CD14-positive monocyte (primary cell): ENCODE measurements at regions not wholly inside any gene's neighbourhood (a gene's known extent, or its start where the extent isn't known, plus 50 kb on each side); places are given as distances from the start of the nearest gene placed in this dataset.

Source experiments
- DNase-seq, 3 donors: peaks; one replicate each; pipeline ENCODE4 v3.0.0-alpha.2; 2011 to 2022
- H2AFZ ChIP-seq: 2 replicates; pipeline ENCODE4 v1.6.0; 2012; ENCODE audit warnings: mild to moderate bottlenecking, low read depth, low read length, inconsistent platforms; ENCODE audit not compliant: insufficient read depth, poor library complexity, severe bottlenecking
- H3K27ac ChIP-seq, 2 donors: 1 replicate in 1 of 2; 2 replicates in 1 of 2; pipeline ENCODE4 v1.5.1; 2012 to 2013; ENCODE audit warnings: low read length in 2 of 2, control low read depth in 1 of 2, inconsistent platforms in 1 of 2, low read depth in 1 of 2, mild to moderate bottlenecking in 1 of 2
- H3K27me3 ChIP-seq, 2 donors: one replicate each; pipeline versions ENCODE4 v1.6.0 to v1.6.1; 2011 to 2013; ENCODE audit warnings: low read length in 2 of 2; ENCODE audit not compliant: control insufficient read depth in 2 of 2, insufficient read depth in 2 of 2
- H3K36me3 ChIP-seq, 2 donors: replicated peaks in 1 of 2; 1 replicate in 1 of 2; 2 replicates in 1 of 2; pipeline versions ENCODE4 v1.5.1 to v1.6.1; 2012 to 2013; ENCODE audit warnings: low read length in 2 of 2, control low read depth in 1 of 2, inconsistent platforms in 1 of 2, mild to moderate bottlenecking in 1 of 2; ENCODE audit not compliant: insufficient read depth in 2 of 2, control insufficient read depth in 1 of 2
- H3K4me1 ChIP-seq, 2 donors: 1 replicate in 1 of 2; 2 replicates in 1 of 2; pipeline versions ENCODE4 v1.5.1 to v1.6.1; 2012 to 2013; ENCODE audit warnings: low read length in 2 of 2, control low read depth in 1 of 2, inconsistent platforms in 1 of 2, mild to moderate bottlenecking in 1 of 2, moderate library complexity in 1 of 2; ENCODE audit not compliant: insufficient read depth in 2 of 2, control insufficient read depth in 1 of 2
- H3K4me2 ChIP-seq: replicated peaks from 2 replicates; pipeline ENCODE3; 2012; ENCODE audit warnings: low read length, moderate library complexity, mild to moderate bottlenecking; ENCODE audit not compliant: poor library complexity, severe bottlenecking; ENCODE audit errors: extremely low read depth
- H3K4me3 ChIP-seq, 3 experiments: fragments of 200-600 bp in 1 of 3; sonication (generic) in 1 of 3; replicated peaks in 1 of 3; 1 replicate in 2 of 3; 2 replicates in 1 of 3; pipeline ENCODE4 v1.5.1; 2011 to 2013; ENCODE audit warnings: low read length in 3 of 3, mild to moderate bottlenecking in 3 of 3, control low read depth in 2 of 3, low read depth in 2 of 3, inconsistent platforms in 1 of 3, moderate library complexity in 1 of 3
- H3K79me2 ChIP-seq: 2 replicates; pipeline ENCODE4 v1.6.0; 2012; ENCODE audit warnings: mild to moderate bottlenecking, control low read depth, inconsistent platforms, low read length, moderate library complexity; ENCODE audit not compliant: insufficient read depth
- H3K9ac ChIP-seq: 2 replicates; pipeline ENCODE4 v1.6.0; 2017; ENCODE audit warnings: low read length, mild to moderate bottlenecking; ENCODE audit not compliant: insufficient read depth, poor library complexity, severe bottlenecking
- H3K9me3 ChIP-seq, 2 donors: replicated peaks in 1 of 2; 1 replicate in 1 of 2; 2 replicates in 1 of 2; pipeline versions ENCODE4 v1.5.1 to v1.6.1; 2012 to 2013; ENCODE audit warnings: low read length in 2 of 2, control low read depth in 1 of 2; ENCODE audit not compliant: control insufficient read depth in 1 of 2, insufficient read depth in 1 of 2
- H4K20me1 ChIP-seq: 2 replicates; pipeline ENCODE4 v1.6.0; 2012; ENCODE audit warnings: mild to moderate bottlenecking, low read length, control low read depth, moderate library complexity; ENCODE audit not compliant: insufficient read depth
- H3K27ac Mint-ChIP-seq, 7 donors: one replicate each; pipeline ENCODE4 v1.8.0; 2020; ENCODE audit warnings: mild to moderate bottlenecking in 7 of 7, mixed read lengths in 7 of 7, moderate library complexity in 6 of 7, inconsistent platforms in 2 of 7
- H3K27me3 Mint-ChIP-seq, 3 donors: one replicate each; pipeline ENCODE4 v1.8.0; 2021 to 2022; ENCODE audit warnings: low read depth in 3 of 3, mild to moderate bottlenecking in 3 of 3, mixed read lengths in 3 of 3, moderate library complexity in 3 of 3, inconsistent platforms in 1 of 3
- H3K36me3 Mint-ChIP-seq, 2 donors: one replicate each; pipeline ENCODE4 v1.8.0; 2020; ENCODE audit warnings: mixed read lengths in 2 of 2, inconsistent platforms in 1 of 2, mild to moderate bottlenecking in 1 of 2
- H3K4me1 Mint-ChIP-seq: one replicate; pipeline ENCODE4 v1.8.0; 2020; ENCODE audit warnings: mild to moderate bottlenecking, mixed read lengths
- H3K4me3 Mint-ChIP-seq, 2 donors: one replicate each; pipeline ENCODE4 v1.8.0; 2020; ENCODE audit warnings: mild to moderate bottlenecking in 2 of 2, mixed read lengths in 2 of 2, moderate library complexity in 1 of 2
- H3K9me3 Mint-ChIP-seq, 7 donors: one replicate each; pipeline ENCODE4 v1.8.0; 2020 to 2022; ENCODE audit warnings: mixed read lengths in 7 of 7, mild to moderate bottlenecking in 6 of 7, moderate library complexity in 6 of 7, inconsistent platforms in 2 of 7
- WGBS: methylation state at CpG from one replicate; pipeline ENCODE4 v1.1.5; 2013; ENCODE audit warnings: missing lambda C conversion rate; ENCODE audit not compliant: insufficient coverage; 5-methylcytosine and 5-hydroxymethylcytosine counted together
- intact Hi-C, 2 donors: fragments of 100-400 bp; cut with micrococcal nuclease; formaldehyde crosslinking; loops; one replicate each; pipeline versions ENCODE4 v1.15.0 to v1.15.1; 2023
- TF ChIP-seq, protein P1 (sequence below): fragments of 200-600 bp; IDR thresholded peaks from one replicate; pipeline ENCODE4 v1.8.0; 2022; ENCODE audit warnings: antibody characterized with exemption, mild to moderate bottlenecking

GRCh38 chr12:130251236-130251780 is 86.4 kb upstream of the PIWIL1 start:
- no peaks in the 10 kb centered on the region for H3K79me2 ChIP-seq
- intact Hi-C loops, result no loop called here
- H3K4me2 ChIP-seq, result no peak overlapping the region
- H3K27ac ChIP-seq, result no peak overlapping the region
- peaks cover 1 to 10% (median 5%) of the 10 kb centered on the region in 7 donors for H3K9me3 Mint-ChIP-seq
- no peak for DNase-seq
- peaks cover 0 to 5% (median 0%) of the 10 kb centered on the region in 3 donors for H3K27me3 Mint-ChIP-seq
- TF ChIP-seq, protein P1, sequence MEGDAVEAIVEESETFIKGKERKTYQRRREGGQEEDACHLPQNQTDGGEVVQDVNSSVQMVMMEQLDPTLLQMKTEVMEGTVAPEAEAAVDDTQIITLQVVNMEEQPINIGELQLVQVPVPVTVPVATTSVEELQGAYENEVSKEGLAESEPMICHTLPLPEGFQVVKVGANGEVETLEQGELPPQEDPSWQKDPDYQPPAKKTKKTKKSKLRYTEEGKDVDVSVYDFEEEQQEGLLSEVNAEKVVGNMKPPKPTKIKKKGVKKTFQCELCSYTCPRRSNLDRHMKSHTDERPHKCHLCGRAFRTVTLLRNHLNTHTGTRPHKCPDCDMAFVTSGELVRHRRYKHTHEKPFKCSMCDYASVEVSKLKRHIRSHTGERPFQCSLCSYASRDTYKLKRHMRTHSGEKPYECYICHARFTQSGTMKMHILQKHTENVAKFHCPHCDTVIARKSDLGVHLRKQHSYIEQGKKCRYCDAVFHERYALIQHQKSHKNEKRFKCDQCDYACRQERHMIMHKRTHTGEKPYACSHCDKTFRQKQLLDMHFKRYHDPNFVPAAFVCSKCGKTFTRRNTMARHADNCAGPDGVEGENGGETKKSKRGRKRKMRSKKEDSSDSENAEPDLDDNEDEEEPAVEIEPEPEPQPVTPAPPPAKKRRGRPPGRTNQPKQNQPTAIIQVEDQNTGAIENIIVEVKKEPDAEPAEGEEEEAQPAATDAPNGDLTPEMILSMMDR, result no peak
- no peaks in the 10 kb centered on the region for H3K4me1 ChIP-seq
- no peaks in the 10 kb centered on the region for H3K36me3 Mint-ChIP-seq
- H3K9ac ChIP-seq, result no peak overlapping the region
- no peak overlapping the region for H3K27ac Mint-ChIP-seq
- H3K27me3 ChIP-seq, result no peaks in the 10 kb centered on the region
- H3K4me3 ChIP-seq, result no peak overlapping the region
- H4K20me1 ChIP-seq, result no peaks in the 10 kb centered on the region
- H3K9me3 ChIP-seq, result no peaks in the 10 kb centered on the region
- no peaks in the 10 kb centered on the region for H3K4me1 Mint-ChIP-seq
- H3K36me3 ChIP-seq, result no peaks in the 10 kb centered on the region
- no peak overlapping the region for H3K4me3 Mint-ChIP-seq
- no peak overlapping the region for H2AFZ ChIP-seq
- WGBS, result no CpG with 5 or more reads among the region's 5 CpGs

GRCh38 chr12:130253866-130254265 is 83.8 kb upstream of the PIWIL1 start:
- Mint-ChIP-seq H3K4me3 (no peak overlapping the region), H3K27me3 (peaks cover 0 to 5% (median 0%) of the 10 kb centered on the region in 3 donors), H3K9me3 (peaks cover 0 to 11% (median 5%) of the 10 kb centered on the region in 7 donors), H3K36me3 (no peaks in the 10 kb centered on the region), H3K4me1 (no peaks in the 10 kb centered on the region), H3K27ac (no peak overlapping the region)
- Histone ChIP-seq H3K27me3 (no peaks in the 10 kb centered on the region), H3K79me2 (no peaks in the 10 kb centered on the region), H3K27ac (no peak overlapping the region), H3K4me1 (no peaks in the 10 kb centered on the region), H3K9ac (no peak overlapping the region), H3K9me3 (no peaks in the 10 kb centered on the region), H3K4me3 (no peak overlapping the region), H4K20me1 (no peaks in the 10 kb centered on the region), H3K4me2 (no peak overlapping the region), H3K36me3 (no peaks in the 10 kb centered on the region), H2AFZ (no peak overlapping the region)
- DNase-seq, result no peak
- TF ChIP-seq, protein P1, result no peak
- WGBS, result no CpG with 5 or more reads among the region's 5 CpGs
- intact Hi-C loops, result no loop called here
